Activated CD4-positive, CD25-positive, alpha-beta regulatory T cell treated with anti-CD3 and anti-CD28 coated beads, Interleukin-2, amount 50 U/mL, for 24 hours (primary cell): ENCODE measurements at regions not wholly inside any gene's neighbourhood (a gene's known extent, or its start where the extent isn't known, plus 50 kb on each side); places are given as distances from the start of the nearest gene placed in this dataset.

ENCODE experiments used
- ATAC-seq, 2 donors: fragments of 150-1000 bp; cut with Tn5 transposase; one replicate each; pipeline ENCODE4 v1.10.0; 2021; ENCODE audit warnings: mild to moderate bottlenecking in 1 of 2, moderate library complexity in 1 of 2

DNA sequence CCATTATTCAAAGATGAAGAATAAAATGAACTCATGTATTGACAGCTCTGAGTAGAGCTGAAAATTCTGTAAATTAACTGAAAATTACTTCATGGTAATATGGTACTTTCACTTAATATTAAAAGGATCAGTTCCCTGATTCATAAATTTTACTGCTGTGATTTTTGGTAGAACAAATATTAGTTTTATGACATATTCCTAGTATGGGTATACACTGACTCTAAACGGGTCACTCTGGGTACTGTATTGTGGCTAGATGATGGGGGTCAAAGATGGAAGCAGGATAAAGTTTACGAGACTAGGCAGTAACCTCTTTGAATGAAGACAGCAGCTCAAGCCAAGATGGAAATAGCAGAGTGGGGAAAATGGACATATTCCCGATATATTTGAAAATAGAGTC, 135.5 kb downstream of the NUAK1 start:
- no peak for ATAC-seq

DNA sequence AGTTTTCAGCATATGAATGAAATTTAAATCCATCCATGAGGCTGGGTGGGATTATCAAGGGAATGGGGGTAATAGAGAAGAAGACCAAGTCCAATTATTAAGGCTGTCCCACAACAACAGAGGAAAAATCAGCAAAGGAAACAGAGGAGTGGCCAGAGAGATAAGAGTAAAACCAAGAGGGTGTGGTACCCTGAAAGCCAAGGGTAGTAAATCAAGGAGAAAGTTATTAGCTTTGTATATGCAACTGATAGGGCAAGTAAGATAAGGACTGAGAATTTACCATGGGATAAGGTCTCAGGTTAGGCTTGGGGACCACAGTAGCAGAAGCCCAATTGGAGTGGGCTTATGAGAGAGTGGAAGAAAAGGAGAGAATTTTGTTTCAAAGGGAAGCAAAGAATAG, 134.5 kb downstream of the NUAK1 start:
- ATAC-seq, result no peak

DNA sequence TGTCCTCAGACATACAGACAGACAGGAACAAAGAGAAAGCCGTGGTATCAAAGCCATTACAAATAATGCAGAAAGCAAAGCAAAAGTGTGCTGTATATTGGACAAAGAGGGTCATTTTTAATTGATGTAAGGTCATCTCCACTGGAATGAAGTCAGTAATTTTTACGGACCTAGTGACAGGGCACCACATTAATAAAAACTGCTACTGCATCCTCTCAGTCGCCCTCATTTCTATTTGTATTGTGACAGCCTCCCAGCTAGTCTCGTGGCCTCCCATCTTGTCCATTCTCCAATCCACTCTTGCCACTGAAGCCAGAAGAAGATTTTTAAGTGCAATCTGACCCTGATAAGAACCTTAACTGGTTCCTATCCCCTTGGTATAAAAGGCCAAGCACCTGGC, 132.4 kb downstream of the NUAK1 start:
- no peak for ATAC-seq

DNA sequence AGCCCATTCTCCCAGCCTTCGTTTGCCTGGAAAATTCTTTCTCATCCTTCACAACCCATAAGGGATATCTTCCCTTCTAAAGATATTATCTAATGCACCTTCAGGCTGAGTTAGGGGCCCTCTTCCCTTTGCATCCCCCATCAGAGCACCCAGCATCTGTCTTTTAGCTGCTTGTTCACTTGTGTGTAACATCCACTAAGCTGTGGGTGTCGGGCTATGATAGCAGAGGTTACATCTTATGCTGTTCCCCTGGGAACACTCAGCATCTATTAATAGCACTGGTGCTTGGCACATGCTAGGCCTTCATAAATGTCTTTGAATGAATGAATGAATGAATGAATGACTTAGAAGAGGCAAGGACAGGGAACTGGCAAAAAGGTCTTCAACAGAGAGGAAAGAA, 131.8 kb downstream of the NUAK1 start:
- ATAC-seq, result no peak

DNA sequence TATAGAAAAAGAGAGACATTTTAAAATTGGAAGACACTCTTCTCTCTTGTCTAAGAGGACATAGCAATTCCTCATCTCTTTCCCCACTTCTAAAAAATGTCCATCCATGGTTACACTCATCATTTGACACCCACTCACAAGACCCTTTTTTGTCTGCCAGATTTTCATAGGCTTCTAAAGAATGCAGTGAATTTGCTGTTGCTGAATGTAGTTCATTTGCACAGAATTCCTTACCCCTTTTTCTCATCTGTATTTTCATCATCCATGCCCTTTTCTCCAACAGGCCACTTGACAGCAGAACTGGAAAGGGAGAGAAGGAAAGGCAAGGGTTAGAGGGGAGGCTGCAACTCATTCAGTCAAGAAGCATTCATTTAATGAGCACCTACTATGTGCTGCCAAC, 128.0 kb downstream of the NUAK1 start:
- no peak for ATAC-seq
